SK-N-MC (cell line): ENCODE measurements at regions not wholly inside any gene's neighbourhood (a gene's known extent, or its start where the extent isn't known, plus 50 kb on each side); places are given as distances from the start of the nearest gene placed in this dataset.

Experiments
- DNase-seq: peaks from one replicate; pipeline ENCODE4 v3.0.0-alpha.2; 2011; ENCODE audit warnings: low read depth, low spot score
- H3K27ac ChIP-seq: fragments of 200-600 bp; sonication (generic); 2 replicates; pipeline ENCODE4 v1.5.1; 2016; ENCODE audit warnings: mixed run types
- H3K36me3 ChIP-seq: fragments of 200-600 bp; sonication (generic); 2 replicates; pipeline ENCODE4 v1.6.1; 2017; ENCODE audit warnings: antibody characterized with exemption, low read length, mixed read lengths; ENCODE audit not compliant: insufficient read depth
- H3K4me3 ChIP-seq: fragments of 200-600 bp; sonication (generic); 2 replicates; pipeline ENCODE4 v1.5.1; 2016
- H3K9ac ChIP-seq: fragments of 200-600 bp; sonication (generic); 2 replicates; pipeline ENCODE4 v1.8.0; 2017; ENCODE audit warnings: mixed run types, mixed read lengths; ENCODE audit not compliant: insufficient read length
- H3K9me3 ChIP-seq: fragments of 200-600 bp; sonication (generic); 2 replicates; pipeline ENCODE4 v1.6.1; 2017; ENCODE audit warnings: low read depth, mild to moderate bottlenecking, antibody characterized with exemption, low read length, moderate library complexity, mixed read lengths
- EZH2 ChIP-seq: fragments of 200-600 bp; sonication (generic); IDR thresholded peaks from one replicate; pipeline ENCODE4 v1.6.1; 2017; ENCODE audit warnings: antibody characterized with exemption
- FOXP2 ChIP-seq: optimal IDR thresholded peaks from 2 replicates; pipeline ENCODE3; 2011; ENCODE audit warnings: mild to moderate bottlenecking, moderate library complexity; ENCODE audit not compliant: insufficient read depth; ENCODE audit errors: extremely low read length, control extremely low read depth
- POLR2AphosphoS5 ChIP-seq: IDR thresholded peaks from 2 replicates; pipeline ENCODE4 v1.6.1; 2012; ENCODE audit warnings: mild to moderate bottlenecking, low read depth, low read length, borderline replicate concordance

- Histone ChIP-seq H3K27ac (no peak overlapping the region), H3K9ac (no peak overlapping the region), H3K36me3 (no peaks in the 10 kb centered on the region), H3K4me3 (no peak overlapping the region), H3K9me3 (no peaks in the 10 kb centered on the region)
- DNase-seq: no peak
- TF ChIP-seq FOXP2: no peak
- no peak for TF ChIP-seq POLR2AphosphoS5
- no peak for TF ChIP-seq EZH2
These were observed 528.6 kb upstream of the CDH2 start for GRCh38 chr18:28705482-28705881.

- no peak overlapping the region for H3K4me3 ChIP-seq
These were observed 515.4 kb upstream of the CDH2 start for GRCh38 chr18:28692337-28692736.

DNA sequence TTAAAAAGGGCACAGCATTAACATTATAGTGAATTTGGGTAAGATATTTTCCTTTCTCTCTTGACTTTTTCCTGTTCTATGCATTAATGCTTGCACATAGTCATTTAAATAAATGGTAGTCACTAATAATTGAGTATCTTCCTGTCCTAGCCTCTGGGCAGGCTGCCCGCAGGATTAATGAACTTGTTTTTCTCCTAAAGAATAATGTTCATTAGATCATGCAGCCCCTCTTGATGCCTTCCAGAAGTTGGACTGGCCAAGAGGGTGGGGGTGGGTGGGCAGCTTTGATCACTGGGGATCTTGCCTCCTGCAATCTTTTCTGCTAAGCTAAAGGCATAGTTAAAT, 514.5 kb upstream of the CDH2 start:
- Histone ChIP-seq H3K9ac (no peak overlapping the region), H3K36me3 (no peaks in the 10 kb centered on the region), H3K9me3 (no peaks in the 10 kb centered on the region), H3K4me3 (no peak overlapping the region), H3K27ac (no peak overlapping the region)
- DNase-seq: no peak
- no peak for TF ChIP-seq EZH2
- TF ChIP-seq POLR2AphosphoS5: no peak
- TF ChIP-seq FOXP2: no peak

More at GRCh38 chr18:28692337-28692736, 515.4 kb upstream of the CDH2 start:
- no peak overlapping the region for H3K9ac ChIP-seq
- no peak for DNase-seq
- H3K27ac ChIP-seq: no peak overlapping the region
- TF ChIP-seq POLR2AphosphoS5 (no peak), FOXP2 (no peak), EZH2 (no peak)
- no peaks in the 10 kb centered on the region for H3K36me3 ChIP-seq
- no peaks in the 10 kb centered on the region for H3K9me3 ChIP-seq

GRCh38 chr18:28690836-28691495, 514.0 kb upstream of the CDH2 start:
- no peaks in the 10 kb centered on the region for H3K36me3 ChIP-seq
- no peak for DNase-seq
- no peak overlapping the region for H3K27ac ChIP-seq
- no peaks in the 10 kb centered on the region for H3K9me3 ChIP-seq
- H3K4me3 ChIP-seq: no peak overlapping the region
- H3K9ac ChIP-seq: no peak overlapping the region
- TF ChIP-seq FOXP2 (no peak), POLR2AphosphoS5 (no peak), EZH2 (no peak)

DNA sequence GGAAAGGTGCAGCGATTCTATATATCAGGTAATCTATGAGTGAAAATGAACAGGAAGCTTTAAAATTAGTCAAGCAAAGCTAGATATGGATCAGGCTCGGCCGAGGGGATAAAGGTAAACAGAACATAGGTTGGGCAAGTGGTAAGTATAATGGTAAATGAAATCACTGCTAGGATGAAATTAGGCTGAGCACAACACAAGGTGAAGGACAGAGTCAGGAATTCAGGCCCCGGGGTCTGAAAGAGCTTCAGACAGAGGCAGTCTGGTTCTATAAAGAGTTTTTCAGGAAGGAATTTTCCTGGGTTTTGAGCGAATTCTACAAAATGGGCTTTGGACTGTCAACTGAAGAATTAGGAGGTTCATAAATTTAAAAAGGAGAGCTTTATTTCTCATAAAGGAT, 513.2 kb upstream of the CDH2 start:
- Histone ChIP-seq H3K4me3 (no peak overlapping the region), H3K9me3 (no peaks in the 10 kb centered on the region), H3K36me3 (no peaks in the 10 kb centered on the region), H3K27ac (no peak overlapping the region), H3K9ac (no peak overlapping the region)
- TF ChIP-seq FOXP2 (no peak), POLR2AphosphoS5 (no peak), EZH2 (no peak)
- DNase-seq: no peak

DNA sequence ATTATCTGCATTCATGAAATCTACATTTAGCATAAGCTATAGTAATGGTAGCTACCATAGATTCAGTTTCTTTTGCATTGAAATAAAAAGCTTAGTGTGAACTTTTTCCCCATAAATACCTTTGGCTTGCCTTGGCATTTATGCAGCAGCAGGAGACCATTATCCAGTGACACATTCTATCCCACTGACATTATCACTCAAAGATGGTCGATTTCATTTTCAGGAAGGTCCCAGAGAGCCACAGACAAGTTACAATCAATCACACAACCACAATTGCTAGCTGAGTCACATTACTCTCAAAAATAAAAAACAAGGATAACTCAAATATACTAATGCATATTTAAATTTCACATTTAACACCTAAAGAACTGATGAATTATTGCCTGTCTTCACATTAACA, 512.7 kb upstream of the CDH2 start:
- no peaks in the 10 kb centered on the region for H3K9me3 ChIP-seq
- H3K36me3 ChIP-seq: no peaks in the 10 kb centered on the region
- H3K4me3 ChIP-seq: no peak overlapping the region
- no peak overlapping the region for H3K27ac ChIP-seq
- no peak for DNase-seq
- TF ChIP-seq POLR2AphosphoS5: no peak
- no peak for TF ChIP-seq EZH2
- TF ChIP-seq FOXP2: no peak
- H3K9ac ChIP-seq: no peak overlapping the region

DNA sequence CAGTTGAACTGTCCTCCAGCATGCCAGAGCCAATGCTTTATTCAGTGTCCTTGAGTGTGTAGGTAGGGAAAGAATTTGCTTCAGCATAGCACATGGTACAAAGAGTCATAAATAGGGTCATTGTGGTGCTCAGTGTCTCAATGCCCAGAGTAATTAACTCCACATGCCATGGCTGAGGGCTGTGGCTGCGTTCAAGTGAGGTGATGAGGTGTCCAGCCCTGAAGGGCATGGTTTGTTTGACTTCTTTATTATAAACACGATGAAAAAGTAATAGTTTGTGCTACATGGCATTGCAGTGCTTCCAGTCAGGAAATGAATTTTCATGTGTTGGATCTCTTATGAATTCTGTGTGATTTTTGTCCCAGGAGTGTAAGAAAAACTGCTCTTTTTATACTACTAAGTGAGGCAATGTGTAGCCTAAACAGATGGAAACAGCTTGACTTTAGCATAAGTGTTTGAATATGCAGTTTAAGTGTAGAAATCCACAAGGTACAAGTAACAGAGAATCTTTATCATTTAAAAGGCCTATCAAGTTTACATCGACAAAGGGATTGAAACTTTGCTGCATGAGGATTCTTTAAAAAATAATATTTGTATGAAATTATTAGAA, 507.9 kb upstream of the CDH2 start:
- Histone ChIP-seq H3K9ac (no peak overlapping the region), H3K4me3 (no peak overlapping the region), H3K36me3 (no peaks in the 10 kb centered on the region), H3K9me3 (no peaks in the 10 kb centered on the region), H3K27ac (no peak overlapping the region)
- no peak for DNase-seq
- TF ChIP-seq EZH2 (no peak), FOXP2 (no peak), POLR2AphosphoS5 (no peak)

- TF ChIP-seq POLR2AphosphoS5 (no peak), EZH2 (no peak), FOXP2 (no peak)
- no peaks in the 10 kb centered on the region for H3K36me3 ChIP-seq
- DNase-seq: no peak
These were observed 506.0 kb upstream of the CDH2 start for GRCh38 chr18:28682912-28683311.

DNA sequence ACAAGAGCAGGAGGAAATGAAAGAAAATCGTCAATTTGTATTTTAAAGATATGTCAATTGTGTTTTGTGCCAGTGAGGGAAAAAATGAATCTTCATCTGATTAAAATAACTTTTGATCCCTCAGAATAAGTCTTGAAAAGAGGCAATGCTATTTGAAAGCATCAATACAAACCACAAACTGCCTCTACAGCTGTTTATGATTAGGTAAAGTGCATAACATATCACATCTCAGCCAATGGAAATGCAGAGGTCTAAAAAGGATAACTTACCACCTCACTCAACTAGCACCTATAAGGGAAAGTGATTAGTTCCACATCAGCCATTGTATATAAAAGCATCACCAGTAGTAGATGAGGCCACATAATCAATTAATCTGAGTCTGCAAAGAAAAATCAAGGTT, 492.2 kb upstream of the CDH2 start:
- Histone ChIP-seq H3K9ac (no peak overlapping the region), H3K4me3 (no peak overlapping the region), H3K9me3 (no peaks in the 10 kb centered on the region), H3K27ac (no peak overlapping the region), H3K36me3 (no peaks in the 10 kb centered on the region)
- TF ChIP-seq FOXP2: no peak
- no peak for TF ChIP-seq POLR2AphosphoS5
- no peak for DNase-seq

More at GRCh38 chr18:28682912-28683311, 506.0 kb upstream of the CDH2 start:
- Histone ChIP-seq H3K27ac (no peak overlapping the region), H3K4me3 (no peak overlapping the region), H3K9me3 (no peaks in the 10 kb centered on the region), H3K9ac (no peak overlapping the region)
